ENCODE measurements at regions not wholly inside any gene's neighbourhood (a gene's known extent, or its start where the extent isn't known, plus 50 kb on each side); places are given as distances from the start of the nearest gene placed in this dataset.

- TF ChIP-seq POLR2A (IDR thresholded peaks at IDR 0.05; ENCODE audit: low read depth, low read length), result no peak
- no peak for TF ChIP-seq POLR2AphosphoS5 (IDR thresholded peaks at IDR 0.05; ENCODE audit: low read depth, low read length)
These were observed 246.5 kb upstream of the LRRN1 start for GRCh38 chr3:3552761-3553160.
